ENCODE measurements at regions not wholly inside any gene's neighbourhood (a gene's known extent, or its start where the extent isn't known, plus 50 kb on each side); places are given as distances from the start of the nearest gene placed in this dataset.

- Histone ChIP-seq H3K14ac (ENCODE audit: low read length in 2 of 2) (no peak overlapping the region), H3K23ac (ENCODE audit: low read length in 2 of 2) (no peak overlapping the region), H4K91ac (ENCODE audit: low read length) (no peak overlapping the region), H3K4me3 (ENCODE audit: insufficient read depth in 1 of 2, low read depth in 1 of 2, low read length in 2 of 2) (no peak overlapping the region), H3K4ac (ENCODE audit: low read depth in 1 of 2, low read length in 2 of 2) (no peak overlapping the region), H2BK120ac (ENCODE audit: low read depth, low read length) (no peak overlapping the region), H3K36me3 (ENCODE audit: control insufficient read depth in 1 of 2, insufficient read depth in 2 of 2, low read depth in 1 of 2, low read length in 2 of 2) (no peaks in the 10 kb centered on the region), H3K9ac (ENCODE audit: low read length) (no peak overlapping the region), H3K27me3 (ENCODE audit: control insufficient read depth in 1 of 2, insufficient read depth in 1 of 2, low read length in 2 of 2) (peaks cover 0 to 6% of the 10 kb centered on the region in 2 experiments), H4K8ac (ENCODE audit: low read length) (no peak overlapping the region), H2BK12ac (ENCODE audit: low read length in 2 of 2) (no peak overlapping the region), H3K79me1 (replicated peaks; ENCODE audit: low read length, poor library complexity, severe bottlenecking) (no peaks in the 10 kb centered on the region), H2AFZ (ENCODE audit: low read depth, low read length) (no peak overlapping the region), H2BK15ac (ENCODE audit: low read depth, poor library complexity, severe bottlenecking) (no peak overlapping the region), H3K18ac (ENCODE audit: low read depth in 1 of 2, low read length in 2 of 2) (no peak overlapping the region), H3K9me3 (ENCODE audit: control insufficient read depth, low read length) (no peaks in the 10 kb centered on the region), H3K4me1 (ENCODE audit: control insufficient read depth, insufficient read depth, low read depth, low read length) (no peaks in the 10 kb centered on the region), H3K4me2 (ENCODE audit: low read length, poor library complexity, severe bottlenecking) (no peak overlapping the region), H3K27ac (ENCODE audit: low read length, poor library complexity, severe bottlenecking) (no peak overlapping the region), H2BK5ac (ENCODE audit: low read depth, low read length, poor library complexity, severe bottlenecking) (no peak overlapping the region), H2AK5ac (ENCODE audit: low read length, severe bottlenecking) (no peak overlapping the region)
- WGBS, result 100% methylated on average over 1 of the region's 1 CpG
- DNase-seq, result no peak
Observed at GRCh38 chr12:61996717-61997116, 263.5 kb upstream of the USP15 start.

GRCh38 chr12:61998791-61999190, 261.4 kb upstream of the USP15 start:
- Histone ChIP-seq H3K27ac (ENCODE audit: low read length, poor library complexity, severe bottlenecking) (no peak overlapping the region), H3K23ac (ENCODE audit: low read length in 2 of 2) (no peak overlapping the region), H2AK5ac (ENCODE audit: low read length, severe bottlenecking) (no peak overlapping the region), H3K4ac (ENCODE audit: low read depth in 1 of 2, low read length in 2 of 2) (no peak overlapping the region), H3K14ac (ENCODE audit: low read length in 2 of 2) (no peak overlapping the region), H3K9ac (ENCODE audit: low read length) (no peak overlapping the region), H2BK12ac (ENCODE audit: low read length in 2 of 2) (no peak overlapping the region), H3K18ac (ENCODE audit: low read depth in 1 of 2, low read length in 2 of 2) (no peak overlapping the region), H3K4me1 (ENCODE audit: control insufficient read depth, insufficient read depth, low read depth, low read length) (no peaks in the 10 kb centered on the region), H3K4me2 (ENCODE audit: low read length, poor library complexity, severe bottlenecking) (no peak overlapping the region), H2BK5ac (ENCODE audit: low read depth, low read length, poor library complexity, severe bottlenecking) (no peak overlapping the region), H3K36me3 (ENCODE audit: control insufficient read depth in 1 of 2, insufficient read depth in 2 of 2, low read depth in 1 of 2, low read length in 2 of 2) (no peaks in the 10 kb centered on the region), H3K79me1 (replicated peaks; ENCODE audit: low read length, poor library complexity, severe bottlenecking) (no peaks in the 10 kb centered on the region), H4K8ac (ENCODE audit: low read length) (no peak overlapping the region), H3K27me3 (ENCODE audit: control insufficient read depth in 1 of 2, insufficient read depth in 1 of 2, low read length in 2 of 2) (no peaks in the 10 kb centered on the region), H3K9me3 (ENCODE audit: control insufficient read depth, low read length) (no peaks in the 10 kb centered on the region), H2BK15ac (ENCODE audit: low read depth, poor library complexity, severe bottlenecking) (no peak overlapping the region), H4K91ac (ENCODE audit: low read length) (no peak overlapping the region), H3K4me3 (ENCODE audit: insufficient read depth in 1 of 2, low read depth in 1 of 2, low read length in 2 of 2) (no peak overlapping the region), H2AFZ (ENCODE audit: low read depth, low read length) (no peak overlapping the region), H2BK120ac (ENCODE audit: low read depth, low read length) (no peak overlapping the region)
- DNase-seq, result no peak
- 100% methylated on average over 1 of the region's 2 CpGs for WGBS

- Histone ChIP-seq H3K23ac (ENCODE audit: low read length in 2 of 2) (no peak overlapping the region), H2AFZ (ENCODE audit: low read depth, low read length) (no peak overlapping the region), H4K8ac (ENCODE audit: low read length) (no peak overlapping the region), H2BK120ac (ENCODE audit: low read depth, low read length) (no peak overlapping the region), H2BK5ac (ENCODE audit: low read depth, low read length, poor library complexity, severe bottlenecking) (no peak overlapping the region), H3K18ac (ENCODE audit: low read depth in 1 of 2, low read length in 2 of 2) (no peak overlapping the region), H3K4me2 (ENCODE audit: low read length, poor library complexity, severe bottlenecking) (no peak overlapping the region), H3K4ac (ENCODE audit: low read depth in 1 of 2, low read length in 2 of 2) (no peak overlapping the region), H3K36me3 (ENCODE audit: control insufficient read depth in 1 of 2, insufficient read depth in 2 of 2, low read depth in 1 of 2, low read length in 2 of 2) (no peaks in the 10 kb centered on the region), H3K27ac (ENCODE audit: low read length, poor library complexity, severe bottlenecking) (no peak overlapping the region), H4K91ac (ENCODE audit: low read length) (no peak overlapping the region), H3K79me1 (replicated peaks; ENCODE audit: low read length, poor library complexity, severe bottlenecking) (no peaks in the 10 kb centered on the region), H3K9ac (ENCODE audit: low read length) (no peak overlapping the region), H2BK12ac (ENCODE audit: low read length in 2 of 2) (no peak overlapping the region), H3K27me3 (ENCODE audit: control insufficient read depth in 1 of 2, insufficient read depth in 1 of 2, low read length in 2 of 2) (no peaks in the 10 kb centered on the region), H2BK15ac (ENCODE audit: low read depth, poor library complexity, severe bottlenecking) (no peak overlapping the region), H3K4me3 (ENCODE audit: insufficient read depth in 1 of 2, low read depth in 1 of 2, low read length in 2 of 2) (no peak overlapping the region), H2AK5ac (ENCODE audit: low read length, severe bottlenecking) (no peak overlapping the region), H3K9me3 (ENCODE audit: control insufficient read depth, low read length) (no peaks in the 10 kb centered on the region), H3K4me1 (ENCODE audit: control insufficient read depth, insufficient read depth, low read depth, low read length) (no peaks in the 10 kb centered on the region), H3K14ac (ENCODE audit: low read length in 2 of 2) (no peak overlapping the region)
- WGBS, result 47% methylated on average over 2 of the region's 4 CpGs
- no peak for DNase-seq
Observed at GRCh38 chr12:61999311-61999710, 260.9 kb upstream of the USP15 start.

GRCh38 chr12:62001424-62001823, 258.8 kb upstream of the USP15 start:
- DNase-seq, result no peak
- WGBS, result 96% methylated on average over 5 of the region's 6 CpGs
- Histone ChIP-seq H3K27me3 (ENCODE audit: control insufficient read depth in 1 of 2, insufficient read depth in 1 of 2, low read length in 2 of 2) (no peaks in the 10 kb centered on the region), H3K4ac (ENCODE audit: low read depth in 1 of 2, low read length in 2 of 2) (no peak overlapping the region), H3K4me2 (ENCODE audit: low read length, poor library complexity, severe bottlenecking) (no peak overlapping the region), H2BK12ac (ENCODE audit: low read length in 2 of 2) (no peak overlapping the region), H4K91ac (ENCODE audit: low read length) (no peak overlapping the region), H3K36me3 (ENCODE audit: control insufficient read depth in 1 of 2, insufficient read depth in 2 of 2, low read depth in 1 of 2, low read length in 2 of 2) (no peaks in the 10 kb centered on the region), H3K14ac (ENCODE audit: low read length in 2 of 2) (no peak overlapping the region), H2BK120ac (ENCODE audit: low read depth, low read length) (no peak overlapping the region), H3K27ac (ENCODE audit: low read length, poor library complexity, severe bottlenecking) (no peak overlapping the region), H3K79me1 (replicated peaks; ENCODE audit: low read length, poor library complexity, severe bottlenecking) (no peaks in the 10 kb centered on the region), H4K8ac (ENCODE audit: low read length) (no peak overlapping the region), H3K4me3 (ENCODE audit: insufficient read depth in 1 of 2, low read depth in 1 of 2, low read length in 2 of 2) (no peak overlapping the region), H3K9me3 (ENCODE audit: control insufficient read depth, low read length) (no peaks in the 10 kb centered on the region), H3K18ac (ENCODE audit: low read depth in 1 of 2, low read length in 2 of 2) (no peak overlapping the region), H2AFZ (ENCODE audit: low read depth, low read length) (peak overlapping the region; percentile 14), H3K23ac (ENCODE audit: low read length in 2 of 2) (no peak overlapping the region), H2BK15ac (ENCODE audit: low read depth, poor library complexity, severe bottlenecking) (no peak overlapping the region), H2AK5ac (ENCODE audit: low read length, severe bottlenecking) (no peak overlapping the region), H2BK5ac (ENCODE audit: low read depth, low read length, poor library complexity, severe bottlenecking) (no peak overlapping the region), H3K4me1 (ENCODE audit: control insufficient read depth, insufficient read depth, low read depth, low read length) (no peaks in the 10 kb centered on the region), H3K9ac (ENCODE audit: low read length) (no peak overlapping the region)

All from mesenchymal stem cell (in vitro differentiated cells and primary cell).